Colonic mucosa (tissue), 4 donors: ENCODE measurements at regions not wholly inside any gene's neighbourhood (a gene's known extent, or its start where the extent isn't known, plus 50 kb on each side); places are given as distances from the start of the nearest gene placed in this dataset.

ENCODE experiments used
- DNase-seq: peaks from one replicate; pipeline ENCODE4 v3.0.0-alpha.2; 2020
- H3K27ac ChIP-seq: fragments of 200-600 bp; one replicate; pipeline ENCODE4 v1.8.0; 2021
- H3K27me3 ChIP-seq: fragments of 200-600 bp; one replicate; pipeline ENCODE4 v1.8.0; 2021
- H3K36me3 ChIP-seq: fragments of 200-600 bp; one replicate; pipeline ENCODE4 v1.8.0; 2021
- H3K4me1 ChIP-seq: fragments of 200-600 bp; one replicate; pipeline ENCODE4 v1.8.0; 2021; ENCODE audit warnings: mild to moderate bottlenecking
- H3K4me3 ChIP-seq: fragments of 200-600 bp; one replicate; pipeline ENCODE4 v1.8.0; 2021
- H3K9ac ChIP-seq, 2 donors: one replicate each; pipeline ENCODE4 v1.7.0; 2013; ENCODE audit warnings: control low read depth in 2 of 2, low read depth in 2 of 2, low read length in 2 of 2
- H3K9me3 ChIP-seq: fragments of 200-600 bp; one replicate; pipeline ENCODE4 v1.8.0; 2021
- intact Hi-C: fragments of 100-400 bp; cut with DNase I; formaldehyde crosslinking; loops from one replicate; pipeline ENCODE4 v1.14.1; 2022
- TF ChIP-seq, protein P1 (sequence below): fragments of 200-600 bp; IDR thresholded peaks from one replicate; pipeline ENCODE4 v1.8.0; 2022; ENCODE audit warnings: antibody characterized with exemption, mild to moderate bottlenecking
- donor health status: healthy.
- donor health status: DM: no; HTN: no; CAD: no.
- donor health status: DM: no; HTN: no; CAD: no.

DNA sequence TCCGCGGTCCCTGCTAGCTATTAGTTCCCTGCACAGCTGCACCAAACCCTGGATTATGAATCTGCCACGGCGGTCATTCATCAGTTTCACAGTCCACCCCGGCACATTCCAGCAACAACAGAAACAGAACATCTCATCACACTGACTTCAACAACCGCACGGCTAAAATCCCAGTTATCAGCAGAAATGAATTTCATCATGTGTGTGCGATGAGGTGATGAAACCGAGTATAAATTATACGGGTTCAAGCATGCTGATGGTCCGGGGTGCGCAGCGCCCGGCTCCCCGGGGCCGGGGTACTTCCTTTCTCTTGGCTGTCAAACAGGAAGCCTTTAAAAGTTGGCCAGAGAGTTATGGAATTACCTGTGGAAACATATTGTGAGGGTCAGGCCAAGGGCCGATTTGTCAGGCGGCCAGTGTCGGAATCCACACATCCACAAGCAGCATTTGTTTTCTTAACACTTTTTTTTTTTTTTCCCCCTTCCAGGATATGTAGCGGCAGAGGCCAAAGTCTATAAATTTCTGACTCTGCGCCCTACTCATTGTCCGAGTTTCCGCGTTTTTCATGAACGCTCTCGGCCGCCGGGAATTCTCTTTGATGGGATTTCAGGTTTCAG, 420.9 kb upstream of the MGMT start:
- DNase-seq, result no peak
- no peaks in the 10 kb centered on the region for H3K27me3 ChIP-seq
- TF ChIP-seq, protein P1, sequence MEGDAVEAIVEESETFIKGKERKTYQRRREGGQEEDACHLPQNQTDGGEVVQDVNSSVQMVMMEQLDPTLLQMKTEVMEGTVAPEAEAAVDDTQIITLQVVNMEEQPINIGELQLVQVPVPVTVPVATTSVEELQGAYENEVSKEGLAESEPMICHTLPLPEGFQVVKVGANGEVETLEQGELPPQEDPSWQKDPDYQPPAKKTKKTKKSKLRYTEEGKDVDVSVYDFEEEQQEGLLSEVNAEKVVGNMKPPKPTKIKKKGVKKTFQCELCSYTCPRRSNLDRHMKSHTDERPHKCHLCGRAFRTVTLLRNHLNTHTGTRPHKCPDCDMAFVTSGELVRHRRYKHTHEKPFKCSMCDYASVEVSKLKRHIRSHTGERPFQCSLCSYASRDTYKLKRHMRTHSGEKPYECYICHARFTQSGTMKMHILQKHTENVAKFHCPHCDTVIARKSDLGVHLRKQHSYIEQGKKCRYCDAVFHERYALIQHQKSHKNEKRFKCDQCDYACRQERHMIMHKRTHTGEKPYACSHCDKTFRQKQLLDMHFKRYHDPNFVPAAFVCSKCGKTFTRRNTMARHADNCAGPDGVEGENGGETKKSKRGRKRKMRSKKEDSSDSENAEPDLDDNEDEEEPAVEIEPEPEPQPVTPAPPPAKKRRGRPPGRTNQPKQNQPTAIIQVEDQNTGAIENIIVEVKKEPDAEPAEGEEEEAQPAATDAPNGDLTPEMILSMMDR, result no peak
- intact Hi-C loops, result no loop called here
- no peaks in the 10 kb centered on the region for H3K9me3 ChIP-seq
- no peaks in the 10 kb centered on the region for H3K36me3 ChIP-seq
- H3K9ac ChIP-seq, result no peak overlapping the region
- no peak overlapping the region for H3K4me3 ChIP-seq
- no peaks in the 10 kb centered on the region for H3K4me1 ChIP-seq
- H3K27ac ChIP-seq, result no peak overlapping the region

DNA sequence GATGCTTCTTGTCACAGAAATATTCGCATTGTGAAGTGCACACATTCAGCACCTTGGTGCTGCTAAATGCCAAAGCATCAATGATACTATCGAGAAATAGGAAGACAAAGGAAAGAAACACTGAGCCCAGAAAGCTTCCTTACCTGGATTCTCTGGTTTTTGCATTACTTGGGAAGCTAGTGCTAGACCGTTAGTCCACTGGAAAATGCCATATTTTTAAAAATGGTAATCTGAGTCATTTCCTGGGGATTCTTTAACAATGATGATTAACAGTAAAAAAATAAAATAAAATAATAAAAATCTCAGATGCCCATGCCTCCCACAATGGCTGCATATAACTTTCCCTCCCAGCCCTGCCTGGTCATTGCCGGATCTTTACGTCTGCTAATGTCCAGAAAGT, 420.1 kb upstream of the MGMT start:
- no peaks in the 10 kb centered on the region for H3K27me3 ChIP-seq
- H3K9me3 ChIP-seq, result no peaks in the 10 kb centered on the region
- H3K36me3 ChIP-seq, result no peaks in the 10 kb centered on the region
- no peak overlapping the region for H3K9ac ChIP-seq
- H3K4me1 ChIP-seq, result no peaks in the 10 kb centered on the region
- TF ChIP-seq, protein P1, result no peak
- intact Hi-C loops, result no loop called here
- H3K4me3 ChIP-seq, result no peak overlapping the region
- DNase-seq, result no peak
- no peak overlapping the region for H3K27ac ChIP-seq

DNA sequence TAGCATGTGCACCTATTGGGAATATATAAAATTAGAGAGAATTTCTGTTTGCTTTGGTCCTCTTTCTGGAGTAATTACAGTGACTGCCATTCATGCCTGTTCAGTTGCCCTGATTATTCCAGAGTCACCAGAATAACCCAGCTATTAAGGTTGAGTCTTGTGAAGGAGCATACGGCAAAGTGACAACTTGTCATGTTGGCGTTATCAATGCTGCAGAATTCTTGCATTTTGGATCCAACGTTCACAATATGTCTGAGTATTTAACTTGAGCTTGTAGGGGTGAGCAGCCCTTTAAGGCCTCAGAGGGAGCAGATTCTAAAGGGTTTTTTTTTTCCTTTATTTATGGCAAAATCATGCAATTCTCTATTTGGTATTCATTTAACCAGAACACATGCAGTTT, 419.4 kb upstream of the MGMT start:
- no peak overlapping the region for H3K4me3 ChIP-seq
- no peaks in the 10 kb centered on the region for H3K27me3 ChIP-seq
- H3K9me3 ChIP-seq, result no peaks in the 10 kb centered on the region
- DNase-seq, result no peak
- H3K36me3 ChIP-seq, result no peaks in the 10 kb centered on the region
- TF ChIP-seq, protein P1, result no peak
- H3K4me1 ChIP-seq, result no peaks in the 10 kb centered on the region
- no peak overlapping the region for H3K27ac ChIP-seq
- intact Hi-C loops, result no loop called here
- H3K9ac ChIP-seq, result no peak overlapping the region

DNA sequence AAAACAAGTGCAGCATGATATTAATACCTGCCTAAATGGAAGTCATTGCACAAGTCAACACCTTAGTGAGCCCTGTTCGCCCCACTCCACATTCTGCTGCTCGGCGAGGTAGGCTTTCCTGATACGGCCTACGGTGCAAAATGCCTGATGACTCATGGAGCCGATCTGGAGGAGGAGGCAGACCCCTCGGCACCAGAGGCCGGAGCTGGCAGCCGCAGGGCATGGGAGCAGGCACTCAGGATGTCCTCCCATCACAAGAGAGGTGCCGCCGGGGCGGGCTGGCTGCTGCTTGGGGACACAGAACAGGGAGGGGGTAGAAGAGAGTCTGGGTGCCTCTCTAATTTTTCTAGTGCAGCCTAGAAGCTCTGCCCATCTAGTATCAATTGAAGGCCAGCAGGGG, 418.5 kb upstream of the MGMT start:
- H3K9ac ChIP-seq, result no peak overlapping the region
- TF ChIP-seq, protein P1, result no peak
- H3K27me3 ChIP-seq, result no peaks in the 10 kb centered on the region
- H3K27ac ChIP-seq, result no peak overlapping the region
- no peak overlapping the region for H3K4me3 ChIP-seq
- H3K36me3 ChIP-seq, result no peaks in the 10 kb centered on the region
- no peaks in the 10 kb centered on the region for H3K4me1 ChIP-seq
- H3K9me3 ChIP-seq, result no peaks in the 10 kb centered on the region
- DNase-seq, result no peak
- intact Hi-C loops, result no loop called here

DNA sequence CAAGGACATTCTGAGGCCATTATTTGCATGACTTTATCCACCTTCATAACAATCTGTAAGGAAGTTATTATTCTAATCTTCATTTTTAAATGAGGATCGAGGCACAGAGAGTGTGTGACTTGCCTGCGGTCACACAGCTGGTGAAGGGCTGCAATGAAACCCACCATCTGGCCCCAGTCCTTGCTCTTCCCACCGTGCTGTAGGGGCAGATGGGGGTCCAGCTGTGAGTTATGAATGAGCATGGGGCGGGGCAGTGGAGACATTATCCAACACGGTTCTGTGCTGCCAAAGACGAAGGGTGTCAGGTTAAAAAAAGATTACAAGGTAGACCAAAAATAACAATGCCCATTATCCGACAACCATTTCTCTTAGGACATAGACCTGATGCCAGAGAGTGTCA, 417.5 kb upstream of the MGMT start:
- intact Hi-C loops, result no loop called here
- H3K4me3 ChIP-seq, result no peak overlapping the region
- TF ChIP-seq, protein P1, result no peak
- H3K27me3 ChIP-seq, result no peaks in the 10 kb centered on the region
- H3K9ac ChIP-seq, result no peak overlapping the region
- H3K27ac ChIP-seq, result no peak overlapping the region
- H3K36me3 ChIP-seq, result no peaks in the 10 kb centered on the region
- no peak for DNase-seq
- no peaks in the 10 kb centered on the region for H3K9me3 ChIP-seq
- no peaks in the 10 kb centered on the region for H3K4me1 ChIP-seq
